HUDEP-2 (cell line): ENCODE measurements at regions not wholly inside any gene's neighbourhood (a gene's known extent, or its start where the extent isn't known, plus 50 kb on each side); places are given as distances from the start of the nearest gene placed in this dataset.
A peak's percentile ranks its signal among the peaks of the same experiment; 100 is the strongest.
"Not testable (repeated sequence)": the region's sequence is repeated elsewhere in the genome, so short reads cannot be mapped to it uniquely, and the experiment has no call there.

Source experiments
- DNase-seq, 76 experiments: peaks; one replicate each; lab custom pipeline; 2025; ENCODE audit not compliant: unreplicated experiment in 76 of 76; lab: John Stamatoyannopoulos, UW

GRCh38 chr20:55186228-55186627 lies 710.8 kb downstream of the DOK5 start:
- no peak for DNase-seq

GRCh38 chr20:55175081-55175480 lies 699.7 kb downstream of the DOK5 start:
- DNase-seq, result no peak

GRCh38 chr20:55174635-55175034 lies 699.2 kb downstream of the DOK5 start:
- DNase-seq, result no peak

GRCh38 chr20:55174172-55174571 lies 698.8 kb downstream of the DOK5 start:
- DNase-seq, result no peak

- no peak for DNase-seq
Observed at GRCh38 chr20:55173601-55174000, 698.2 kb downstream of the DOK5 start.

GRCh38 chr20:55172310-55173002 lies 697.1 kb downstream of the DOK5 start:
- DNase-seq, result no peak

GRCh38 chr20:55166063-55166462 lies 690.7 kb downstream of the DOK5 start:
- DNase-seq, result peak in 4 of 76 experiments; percentile 1 to 13 (median 6)

- DNase-seq, result no peak
Observed at GRCh38 chr20:55160996-55161395, 685.6 kb downstream of the DOK5 start.

GRCh38 chr20:55160037-55160436 lies 684.6 kb downstream of the DOK5 start:
- no peak for DNase-seq

GRCh38 chr20:55159230-55159629 lies 683.8 kb downstream of the DOK5 start:
- DNase-seq, result no peak

- no peak for DNase-seq
Observed at GRCh38 chr20:55158446-55158845, 683.1 kb downstream of the DOK5 start.

GRCh38 chr20:55155360-55155759 lies 680.0 kb downstream of the DOK5 start:
- no peak for DNase-seq

- no peak for DNase-seq
Observed at GRCh38 chr20:55153001-55153645, 677.7 kb downstream of the DOK5 start.

- no peak for DNase-seq
Observed at GRCh38 chr20:55151171-55151570, 675.8 kb downstream of the DOK5 start.

- DNase-seq, result no peak
Observed at GRCh38 chr20:55143601-55144000, 668.2 kb downstream of the DOK5 start.

- no peak for DNase-seq
Observed at GRCh38 chr20:55142932-55143331, 667.5 kb downstream of the DOK5 start.

GRCh38 chr20:55140631-55141030 lies 665.2 kb downstream of the DOK5 start:
- peak in 6 of 76 experiments; percentile 3 to 12 (median 7) for DNase-seq

- no peak for DNase-seq
Observed at GRCh38 chr20:55139173-55139765, 663.9 kb downstream of the DOK5 start.

- peak in 9 of 76 experiments; percentile 1 to 16 (median 7) for DNase-seq
Observed at GRCh38 chr20:55135923-55136322, 660.5 kb downstream of the DOK5 start.

GRCh38 chr20:55132523-55132922 lies 657.1 kb downstream of the DOK5 start:
- DNase-seq, result no peak

- DNase-seq, result not testable (repeated sequence)
Observed at GRCh38 chr20:55117577-55117976, 642.2 kb downstream of the DOK5 start.

GRCh38 chr20:55116598-55116997 lies 641.2 kb downstream of the DOK5 start:
- no peak for DNase-seq
